Right lobe of liver (tissue), 4 donors: ENCODE measurements at regions not wholly inside any gene's neighbourhood (a gene's known extent, or its start where the extent isn't known, plus 50 kb on each side); places are given as distances from the start of the nearest gene placed in this dataset.

Source experiments
- CTCF ChIP-seq, 4 donors: fragments of 200-600 bp in 3 of 4; fragments of 450-650 bp in 1 of 4; IDR thresholded peaks; one replicate each; pipeline versions ENCODE4 v1.5.1 to v1.8.0; 2016 to 2022; ENCODE audit warnings: antibody characterized with exemption in 4 of 4, mild to moderate bottlenecking in 2 of 4
- POLR2A ChIP-seq: fragments of 450-650 bp; IDR thresholded peaks from one replicate; pipeline ENCODE4 v1.6.1; 2017; ENCODE audit warnings: antibody characterized with exemption, mild to moderate bottlenecking
- donor health status: DM: no; HTN: no; CAD: no.
- donor health status: DM: no; HTN: no; CAD: no.
- donor health status: DM: no; HTN: yes; CAD: no.

DNA sequence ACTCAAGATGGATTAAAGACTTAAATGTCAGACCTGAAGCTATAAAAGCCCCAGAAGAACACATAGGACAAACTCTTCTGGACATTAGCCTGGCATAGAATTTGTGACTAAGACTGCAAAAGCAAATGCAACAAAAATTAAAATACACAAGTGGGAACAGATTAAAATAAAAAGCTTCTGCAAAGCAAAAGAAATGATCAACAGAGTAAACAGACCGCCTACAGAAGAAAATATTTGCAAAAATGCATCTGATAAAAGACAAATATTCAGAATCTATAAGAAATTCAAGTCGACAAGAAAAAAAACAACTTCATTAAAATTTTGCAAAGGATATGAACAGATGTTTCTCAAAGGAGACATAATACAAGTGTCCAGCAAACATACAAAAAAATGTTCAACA, 537.8 kb downstream of the SLITRK1 start:
- TF ChIP-seq CTCF (IDR thresholded peaks at IDR 0.05), result no peak
- no peak for TF ChIP-seq POLR2A
